ENCODE measurements at regions not wholly inside any gene's neighbourhood (a gene's known extent, or its start where the extent isn't known, plus 50 kb on each side); places are given as distances from the start of the nearest gene placed in this dataset.

DNA sequence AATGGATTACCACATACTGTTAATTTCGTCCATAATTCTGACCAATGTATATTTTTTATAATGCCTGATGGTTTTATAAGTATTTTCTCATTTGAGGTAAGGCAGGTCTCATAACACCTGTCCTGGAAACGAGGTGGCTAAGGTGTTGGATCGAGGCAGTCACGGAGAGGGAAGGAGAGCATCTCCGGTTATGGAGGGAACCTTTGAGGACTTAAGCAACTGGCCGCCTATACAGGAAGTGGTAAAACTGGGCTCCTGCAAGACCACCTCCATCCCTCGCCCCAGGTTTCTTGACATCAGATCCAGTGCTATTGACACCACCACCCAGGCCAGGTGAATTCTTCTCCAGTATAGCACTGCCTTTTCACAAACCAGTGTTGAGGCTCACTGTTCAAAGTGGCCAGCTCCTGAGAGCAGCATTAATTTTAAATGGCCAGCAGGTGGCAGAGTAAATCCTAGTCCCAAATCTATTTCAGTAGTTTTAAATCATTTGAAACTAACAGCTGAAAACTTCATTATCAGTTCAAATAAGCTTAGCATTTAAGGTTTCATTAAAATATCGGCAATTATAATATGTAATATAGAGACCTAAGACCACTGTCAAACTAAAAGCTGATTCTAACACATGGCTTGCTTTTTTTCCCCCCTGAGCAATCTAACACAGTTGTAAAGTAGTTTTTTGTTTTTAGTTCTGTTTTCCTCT, 100.8 kb downstream of the PPM1A start:
- peak; percentile 52 for DNase-seq (ENCODE audit: extremely low read depth, low read depth)

DNA sequence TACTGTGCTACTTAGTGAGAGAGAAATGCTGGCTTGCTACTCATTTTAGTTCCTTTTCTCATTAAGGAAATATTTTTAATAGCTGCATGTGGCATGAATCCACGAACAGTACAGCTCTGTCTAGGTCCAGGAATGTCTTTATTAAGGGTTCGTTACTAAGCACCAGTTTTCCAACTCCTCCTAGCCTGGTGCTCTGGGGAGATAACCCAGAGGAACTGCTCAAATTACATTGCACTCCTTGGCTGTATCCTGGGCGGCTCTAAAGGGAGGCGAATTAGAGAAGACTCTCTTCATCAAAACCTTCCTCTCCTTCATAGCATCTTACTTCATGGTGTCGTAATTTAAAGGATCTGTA, 101.3 kb downstream of the PPM1A start:
- DNase-seq (ENCODE audit: extremely low read depth, low read depth) = no peak

DNA sequence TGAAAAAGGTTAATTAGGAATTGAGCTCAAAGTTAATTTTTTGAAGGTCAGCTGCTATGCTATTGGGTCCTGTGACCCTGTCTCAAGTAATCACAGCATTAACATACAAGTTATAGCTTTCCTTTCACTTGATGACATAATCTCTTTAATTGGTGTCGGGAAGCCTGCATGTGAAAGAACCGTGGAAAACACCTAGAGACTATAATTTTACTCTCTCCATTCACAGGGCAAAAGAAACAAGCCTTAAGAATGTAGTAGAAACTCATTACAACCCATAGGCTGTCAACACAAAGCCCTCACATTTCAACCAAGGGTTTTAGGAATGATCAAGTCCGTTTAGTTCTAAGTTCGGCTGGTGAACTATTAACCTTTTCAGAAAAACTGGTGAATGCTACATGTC, 104.4 kb downstream of the PPM1A start:
- no peak for DNase-seq (ENCODE audit: extremely low read depth, low read depth)

DNA sequence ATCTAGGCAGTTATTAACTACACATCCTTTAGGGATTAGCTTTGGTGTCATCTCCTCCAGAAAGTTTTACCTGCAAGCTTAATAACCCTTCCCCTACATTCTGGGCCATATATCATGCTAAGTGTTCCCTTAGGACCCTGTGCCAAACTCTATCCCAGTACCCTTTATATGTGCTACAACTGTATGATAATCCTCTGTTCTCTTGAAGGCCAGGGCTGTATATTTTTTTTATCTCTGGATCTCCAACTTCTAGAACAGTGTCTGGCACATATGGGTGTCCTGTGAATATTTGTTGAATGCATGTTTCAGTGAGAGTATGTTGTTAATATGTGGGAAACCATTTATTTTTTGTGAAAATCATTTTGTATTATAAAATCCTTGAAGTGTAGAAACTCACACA, 106.7 kb downstream of the PPM1A start:
- no peak for DNase-seq (ENCODE audit: extremely low read depth, low read depth)

DNA sequence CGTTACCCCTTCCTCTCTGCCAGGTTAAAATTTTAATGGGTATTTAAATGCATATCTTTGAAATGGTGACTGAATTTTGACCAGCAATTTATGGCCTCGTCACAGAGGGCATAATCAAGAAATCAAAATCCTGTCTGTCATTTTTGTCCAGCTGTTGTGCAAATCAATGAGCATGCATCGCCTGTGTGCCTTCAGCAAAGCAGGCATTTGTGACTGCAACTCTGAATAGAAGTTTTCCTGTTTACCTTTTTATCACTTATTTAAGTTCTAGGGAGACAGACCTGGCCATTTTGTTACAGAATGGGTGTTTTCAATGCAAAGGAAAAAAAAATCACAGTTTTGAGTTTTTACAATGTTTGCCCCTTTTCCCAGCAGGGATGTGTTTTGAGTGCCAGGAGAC, 107.4 kb downstream of the PPM1A start:
- no peak for DNase-seq (ENCODE audit: extremely low read depth, low read depth)

DNA sequence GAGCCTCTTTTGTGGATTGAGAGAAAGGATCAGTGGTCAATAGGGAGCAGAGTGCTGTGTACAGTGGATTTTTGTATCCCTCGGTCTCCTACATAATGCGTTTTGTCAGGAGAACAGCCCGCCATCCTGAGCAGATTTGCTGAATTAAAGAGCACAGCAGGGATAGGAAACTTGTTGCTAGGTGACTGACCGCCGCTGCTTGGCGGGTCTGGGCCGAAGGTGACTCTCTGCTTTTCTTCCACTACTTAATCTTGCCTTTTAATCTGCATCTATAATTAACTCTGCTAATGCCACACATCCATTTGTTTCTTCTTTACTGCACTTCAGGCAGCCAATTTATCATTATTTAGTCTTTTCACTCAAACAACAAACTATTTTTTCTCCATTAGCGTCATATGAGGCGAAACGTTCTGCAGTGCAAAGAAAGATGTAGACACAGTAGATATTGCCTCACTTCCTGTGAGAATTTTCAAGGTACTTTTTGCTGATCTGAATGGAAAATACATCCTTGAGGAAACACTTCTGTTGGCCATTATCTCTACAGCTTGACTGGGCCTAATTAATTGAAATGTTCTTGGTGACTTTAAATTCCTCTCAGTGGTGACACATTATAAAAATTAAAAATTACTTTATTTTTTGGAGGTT, 108.0 kb downstream of the PPM1A start:
- no peak for DNase-seq (ENCODE audit: extremely low read depth, low read depth)

DNA sequence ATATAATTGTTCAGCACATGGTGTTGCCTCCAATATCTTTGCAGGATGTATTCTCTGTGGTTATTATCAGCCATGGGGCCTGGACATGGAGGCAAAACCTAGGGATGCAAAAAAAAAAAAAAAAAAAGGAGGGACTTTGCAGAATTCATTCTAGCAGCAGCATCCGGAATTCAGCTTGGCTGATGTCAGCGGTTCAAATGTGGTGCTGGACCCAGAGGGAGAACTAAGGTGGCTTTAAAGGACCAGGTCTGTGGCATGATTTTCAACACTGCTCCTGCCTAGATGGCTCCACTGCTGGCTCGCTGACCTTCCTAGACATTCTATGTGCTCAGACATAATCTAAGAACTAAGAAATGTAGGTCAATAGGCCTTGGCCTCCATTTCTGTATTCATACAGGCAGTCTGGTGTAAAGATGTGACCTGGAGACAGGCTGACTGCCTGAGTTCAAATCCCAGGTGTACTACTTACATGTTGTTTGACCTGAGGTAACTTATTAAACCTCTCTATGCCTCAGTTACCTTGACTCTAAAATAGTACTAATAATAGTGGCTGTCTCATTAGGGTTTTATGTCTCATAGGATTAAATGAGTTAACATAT, 108.6 kb downstream of the PPM1A start:
- no peak for DNase-seq (ENCODE audit: extremely low read depth, low read depth)

DNA sequence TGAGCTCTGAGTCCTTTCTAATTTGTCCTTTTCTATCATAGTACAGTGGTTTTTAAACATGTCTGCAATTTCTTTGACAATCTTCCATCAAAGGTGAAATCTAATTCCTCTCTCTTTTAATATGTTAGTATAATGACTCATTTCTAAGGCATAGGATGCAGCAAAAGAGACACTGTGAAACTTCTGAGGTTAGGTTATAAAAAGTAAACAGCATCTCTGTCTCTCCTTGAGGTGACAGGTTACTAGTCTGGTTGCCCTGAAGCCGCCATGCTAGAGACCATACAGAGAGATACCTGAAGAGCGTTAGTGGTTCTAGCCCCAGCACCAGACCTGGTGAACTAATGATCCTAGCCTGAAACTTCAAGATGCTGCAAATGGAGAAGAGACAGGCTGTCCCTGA, 114.3 kb downstream of the PPM1A start:
- no peak for DNase-seq (ENCODE audit: extremely low read depth, low read depth)

DNA sequence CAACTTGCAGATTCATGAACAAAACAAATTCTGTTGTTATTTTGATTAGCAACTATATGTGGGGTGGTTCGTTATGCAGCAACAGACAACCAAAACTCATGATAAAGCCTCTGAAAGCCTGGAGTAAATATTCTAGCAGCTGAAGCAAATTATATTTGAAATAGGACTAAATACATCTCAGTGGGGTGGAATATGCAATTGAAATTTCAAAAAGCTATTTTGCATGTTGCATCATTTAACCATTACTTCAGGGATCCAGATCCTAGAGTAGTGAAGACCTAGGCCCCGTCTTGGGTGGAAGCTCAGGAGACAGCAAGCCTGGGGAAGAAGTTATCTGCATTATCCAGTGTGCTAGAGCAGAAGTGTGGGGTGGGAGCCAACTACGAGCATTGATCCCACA, 114.7 kb downstream of the PPM1A start:
- DNase-seq (ENCODE audit: extremely low read depth, low read depth) = no peak

DNA sequence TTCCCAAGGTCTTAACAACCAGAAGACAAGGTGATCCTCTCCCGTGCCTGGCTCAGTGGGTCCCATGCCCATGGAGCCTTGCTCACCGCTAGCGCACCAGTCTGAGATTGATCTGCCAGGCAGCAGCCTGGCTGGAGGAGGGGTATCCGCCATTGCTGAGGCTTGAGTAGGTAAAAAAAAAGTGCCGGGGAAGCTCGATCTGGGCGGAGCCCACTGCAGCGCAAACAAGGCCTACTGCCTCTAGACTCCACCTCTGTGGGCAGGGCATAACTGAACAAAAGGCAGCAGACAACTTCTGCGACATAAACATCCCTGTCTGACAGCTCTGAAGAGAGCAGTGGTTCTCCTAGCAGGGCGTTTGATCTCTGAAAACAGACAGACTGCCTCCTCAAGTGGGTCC, 104.0 kb downstream of the C14orf39 start:
- DNase-seq (ENCODE audit: extremely low read depth, low read depth) = no peak

Measured in NCI-H460 (cell line).